ENCODE measurements at regions not wholly inside any gene's neighbourhood (a gene's known extent, or its start where the extent isn't known, plus 50 kb on each side); places are given as distances from the start of the nearest gene placed in this dataset.

DNA sequence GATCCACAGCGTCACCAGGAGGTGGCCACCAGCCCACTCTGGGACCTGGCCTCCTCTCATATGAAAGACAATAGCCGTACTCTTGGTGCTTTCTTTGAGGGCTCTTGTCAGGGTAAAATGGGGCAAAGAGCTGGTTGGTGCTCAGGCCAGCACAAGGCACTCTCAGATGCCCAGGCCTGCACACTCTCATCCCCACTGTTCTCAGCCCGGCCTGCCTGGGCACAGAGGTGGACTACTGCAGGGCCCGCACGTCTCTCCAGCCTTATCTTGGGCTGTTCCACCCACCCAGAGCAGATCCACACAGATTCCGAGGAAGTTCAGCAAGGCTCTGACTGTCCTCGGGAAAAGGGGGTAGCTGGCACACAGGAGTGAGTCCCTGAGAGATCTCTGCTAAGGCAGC is 122.8 kb upstream of the PRR20G start:
- 90 to 91% methylated on average over 7 of the region's 7 CpGs for WGBS, 2 donors
- Histone ChIP-seq H3K4me1 (no peaks in the 10 kb centered on the region), H3K27ac (no peak overlapping the region), H3K36me3 (no peaks in the 10 kb centered on the region), H3K27me3 (peaks cover 0 to 32% (median 0%) of the 10 kb centered on the region in 3 donors), H3K4me3 (no peak overlapping the region), H3K9me3 (no peaks in the 10 kb centered on the region)
- TF ChIP-seq POLR2A (IDR thresholded peaks at IDR 0.05) (no peak), POLR2AphosphoS5 (IDR thresholded peaks at IDR 0.05) (no peak), EP300 (IDR thresholded peaks at IDR 0.05) (no peak)
- TF ChIP-seq, protein P1, sequence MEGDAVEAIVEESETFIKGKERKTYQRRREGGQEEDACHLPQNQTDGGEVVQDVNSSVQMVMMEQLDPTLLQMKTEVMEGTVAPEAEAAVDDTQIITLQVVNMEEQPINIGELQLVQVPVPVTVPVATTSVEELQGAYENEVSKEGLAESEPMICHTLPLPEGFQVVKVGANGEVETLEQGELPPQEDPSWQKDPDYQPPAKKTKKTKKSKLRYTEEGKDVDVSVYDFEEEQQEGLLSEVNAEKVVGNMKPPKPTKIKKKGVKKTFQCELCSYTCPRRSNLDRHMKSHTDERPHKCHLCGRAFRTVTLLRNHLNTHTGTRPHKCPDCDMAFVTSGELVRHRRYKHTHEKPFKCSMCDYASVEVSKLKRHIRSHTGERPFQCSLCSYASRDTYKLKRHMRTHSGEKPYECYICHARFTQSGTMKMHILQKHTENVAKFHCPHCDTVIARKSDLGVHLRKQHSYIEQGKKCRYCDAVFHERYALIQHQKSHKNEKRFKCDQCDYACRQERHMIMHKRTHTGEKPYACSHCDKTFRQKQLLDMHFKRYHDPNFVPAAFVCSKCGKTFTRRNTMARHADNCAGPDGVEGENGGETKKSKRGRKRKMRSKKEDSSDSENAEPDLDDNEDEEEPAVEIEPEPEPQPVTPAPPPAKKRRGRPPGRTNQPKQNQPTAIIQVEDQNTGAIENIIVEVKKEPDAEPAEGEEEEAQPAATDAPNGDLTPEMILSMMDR (IDR thresholded peaks at IDR 0.05): no peak
- intact Hi-C loops (cut with DNase I): no loop called here
- peak; percentile 43 for DNase-seq

DNA sequence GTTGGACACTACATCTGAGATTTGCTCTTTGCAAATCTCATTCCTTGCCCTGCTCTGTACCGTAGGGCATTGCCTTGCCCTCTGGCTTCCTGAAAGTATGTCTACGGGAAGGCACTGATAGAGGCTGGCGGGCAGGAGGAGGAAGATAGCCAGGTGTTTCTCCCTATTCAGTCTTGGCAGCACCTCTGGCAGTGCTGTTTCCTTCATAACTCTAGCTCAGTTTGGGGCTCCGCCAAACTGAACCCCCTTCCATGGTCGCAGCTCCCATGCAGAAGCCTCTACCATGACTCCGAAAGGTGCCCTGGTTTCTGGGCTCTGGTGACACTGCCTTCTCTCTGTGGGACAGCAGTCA is 122.3 kb upstream of the PRR20G start:
- no peak overlapping the region for H3K27ac ChIP-seq
- peak; percentile 11 for DNase-seq
- H3K27me3 ChIP-seq: peaks cover 0 to 32% (median 0%) of the 10 kb centered on the region in 3 donors
- H3K9me3 ChIP-seq: no peaks in the 10 kb centered on the region
- no peak overlapping the region for H3K4me3 ChIP-seq
- no peaks in the 10 kb centered on the region for H3K4me1 ChIP-seq
- H3K36me3 ChIP-seq: no peaks in the 10 kb centered on the region
- TF ChIP-seq POLR2AphosphoS5 (IDR thresholded peaks at IDR 0.05) (no peak), POLR2A (IDR thresholded peaks at IDR 0.05) (no peak), EP300 (IDR thresholded peaks at IDR 0.05) (no peak)
- TF ChIP-seq, protein P1 (IDR thresholded peaks at IDR 0.05): no peak
- WGBS, 2 donors: 89 to 93% methylated on average over 6 of the region's 6 CpGs
- intact Hi-C loops (cut with DNase I): no loop called here

DNA sequence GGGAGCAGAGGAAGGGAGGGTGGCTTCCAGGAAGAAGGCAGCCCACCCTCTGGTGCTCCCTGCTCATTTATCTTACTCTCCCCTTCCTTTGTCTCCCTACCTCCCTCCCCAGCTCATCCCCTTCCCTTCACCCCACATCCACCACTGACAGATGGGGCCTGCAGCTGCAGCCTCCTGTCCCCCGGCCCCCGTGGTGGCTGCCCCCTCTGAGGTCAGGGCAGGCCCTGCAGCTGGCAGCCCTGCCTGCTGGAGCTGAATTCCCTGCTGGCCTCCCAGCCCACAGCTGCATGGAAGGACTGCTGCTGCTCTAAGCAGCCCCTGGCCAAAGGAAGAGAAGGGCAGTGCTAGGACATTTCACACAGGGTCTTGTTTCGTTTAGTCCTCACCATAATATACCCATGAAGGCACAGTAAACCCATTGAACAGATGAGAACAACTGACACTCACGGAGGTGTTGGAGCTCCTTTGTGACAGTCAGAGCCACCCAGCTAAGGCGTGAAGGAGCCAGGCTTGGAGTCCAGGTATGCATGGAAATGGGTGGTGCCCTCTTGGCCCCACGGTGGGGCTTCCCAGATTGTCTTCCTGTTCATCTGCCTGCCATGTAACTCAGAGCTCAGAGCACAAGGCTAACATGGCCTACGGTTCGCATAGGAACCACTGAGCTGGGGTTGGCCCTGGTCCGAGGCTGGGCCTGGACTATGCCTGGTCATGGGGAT is 121.7 kb upstream of the PRR20G start:
- H3K36me3 ChIP-seq: no peaks in the 10 kb centered on the region
- H3K27ac ChIP-seq: no peak overlapping the region
- H3K27me3 ChIP-seq: peaks cover 0 to 32% (median 0%) of the 10 kb centered on the region in 3 donors
- DNase-seq: peak; percentile 34
- H3K4me1 ChIP-seq: no peaks in the 10 kb centered on the region
- intact Hi-C loops (cut with DNase I): no loop called here
- WGBS, 2 donors: 79 to 82% methylated on average over 9 of the region's 9 CpGs
- H3K4me3 ChIP-seq: no peak overlapping the region
- no peaks in the 10 kb centered on the region for H3K9me3 ChIP-seq
- no peak for TF ChIP-seq EP300 (IDR thresholded peaks at IDR 0.05)
- no peak for TF ChIP-seq POLR2AphosphoS5 (IDR thresholded peaks at IDR 0.05)
- TF ChIP-seq, protein P1 (IDR thresholded peaks at IDR 0.05): no peak
- TF ChIP-seq POLR2A (IDR thresholded peaks at IDR 0.05): no peak

DNA sequence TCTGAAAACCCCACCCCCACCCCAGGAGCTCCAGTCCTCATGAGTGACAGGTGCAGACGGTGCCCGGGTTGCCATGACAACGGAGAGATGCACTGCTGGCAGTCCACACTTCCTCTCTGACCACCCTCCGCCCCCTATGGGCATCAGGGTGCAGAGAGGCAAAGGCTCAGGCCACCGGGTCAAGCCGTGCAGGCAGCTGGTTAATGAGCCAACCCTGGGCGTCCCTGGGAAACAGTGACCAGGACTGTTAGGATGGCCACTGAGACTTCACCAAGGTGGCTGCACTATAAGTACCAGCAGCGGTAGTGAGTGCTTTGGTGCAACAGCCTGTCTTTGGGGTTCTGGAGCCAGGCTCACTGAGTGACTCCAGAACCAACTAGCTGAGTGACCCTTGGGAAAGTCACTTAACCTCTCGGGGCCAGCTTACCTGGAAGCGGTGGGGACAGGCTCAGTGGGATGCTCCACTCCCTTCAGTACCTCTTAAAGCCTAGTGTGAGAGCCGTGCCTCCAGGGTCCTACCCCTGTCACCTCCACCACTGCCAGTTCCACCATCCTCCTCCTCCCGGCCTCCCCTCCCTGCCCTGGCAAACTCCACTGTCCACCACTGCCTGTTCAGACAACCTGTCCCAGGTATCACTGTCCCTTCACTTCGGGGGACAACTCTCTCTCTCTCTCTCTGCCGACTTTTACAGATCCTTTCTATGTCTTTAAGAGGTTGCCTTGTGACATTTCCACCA is 121.0 kb upstream of the PRR20G start:
- WGBS, 2 donors: 70 to 73% methylated on average over 14 of the region's 14 CpGs
- no peaks in the 10 kb centered on the region for H3K36me3 ChIP-seq
- peak; percentile 52 for DNase-seq

More for the DNA sequence above, 121.0 kb upstream of the PRR20G start:
- no peak overlapping the region for H3K27ac ChIP-seq
- intact Hi-C loops (cut with DNase I): no loop called here
- no peaks in the 10 kb centered on the region for H3K4me1 ChIP-seq
- TF ChIP-seq POLR2AphosphoS5 (IDR thresholded peaks at IDR 0.05) (no peak), POLR2A (IDR thresholded peaks at IDR 0.05) (no peak)
- TF ChIP-seq, protein P1 (IDR thresholded peaks at IDR 0.05): no peak
- peaks cover 0 to 25% (median 0%) of the 10 kb centered on the region in 3 donors for H3K27me3 ChIP-seq
- no peaks in the 10 kb centered on the region for H3K9me3 ChIP-seq
- H3K4me3 ChIP-seq: no peak overlapping the region

All from sigmoid colon (tissue), 6 donors.